ENCODE measurements at regions not wholly inside any gene's neighbourhood (a gene's known extent, or its start where the extent isn't known, plus 50 kb on each side); places are given as distances from the start of the nearest gene placed in this dataset.

DNA sequence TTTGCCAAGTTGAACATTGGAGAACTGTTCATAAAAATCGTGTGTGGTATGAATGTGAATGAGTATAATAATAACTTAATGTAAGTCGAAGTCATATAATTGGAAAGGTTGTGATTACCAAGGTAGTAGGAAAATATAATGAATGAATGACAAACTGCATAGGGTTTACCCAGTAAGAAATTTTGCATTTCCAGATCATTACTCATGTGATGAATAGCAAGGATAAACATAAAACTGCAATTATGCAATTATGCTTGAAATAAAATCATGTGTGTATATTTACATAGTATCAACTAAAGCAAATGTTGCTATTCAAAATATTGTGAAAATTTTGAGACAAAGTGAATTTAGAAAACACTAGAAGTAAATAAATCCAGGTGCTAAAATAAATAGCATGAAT lies 1108.7 kb upstream of the TMEFF2 start:
- Histone ChIP-seq H3K27ac (ENCODE audit: low read length) (no peak overlapping the region), H3K79me2 (ENCODE audit: low read length) (no peaks in the 10 kb centered on the region), H3K36me3 (ENCODE audit: insufficient read depth, low read length) (no peaks in the 10 kb centered on the region)

DNA sequence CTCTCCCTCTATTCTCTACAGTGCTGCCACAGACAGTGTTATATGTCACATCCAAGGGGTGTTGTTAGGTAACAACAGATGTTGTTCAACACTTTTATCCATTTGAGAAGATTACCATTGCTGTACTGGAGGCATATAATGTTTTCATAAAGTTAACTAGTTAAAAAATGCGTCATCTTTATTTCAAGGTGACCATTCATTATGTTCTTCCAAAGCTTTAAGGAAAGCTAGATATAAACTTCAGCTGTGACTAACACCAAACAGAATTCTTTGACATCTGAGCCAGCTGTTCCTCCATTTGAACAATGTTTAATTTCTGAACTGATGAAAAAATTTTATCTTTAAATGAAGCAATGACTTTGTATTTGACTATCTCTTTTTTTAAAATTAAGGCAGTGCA lies 1099.6 kb upstream of the TMEFF2 start:
- H3K4me1 ChIP-seq (ENCODE audit: low read length), result no peaks in the 10 kb centered on the region
- no peaks in the 10 kb centered on the region for H3K27me3 ChIP-seq (ENCODE audit: low read length)
- H4K20me1 ChIP-seq (ENCODE audit: insufficient read depth, low read depth, low read length), result no peaks in the 10 kb centered on the region
- H3K9me2 ChIP-seq (replicated peaks; ENCODE audit: insufficient read depth, low read length), result no peaks in the 10 kb centered on the region
- no peak overlapping the region for H3K4me3 ChIP-seq (ENCODE audit: low read length)
- no peaks in the 10 kb centered on the region for H3K36me3 ChIP-seq (ENCODE audit: insufficient read depth, low read length)
- H2AFZ ChIP-seq (ENCODE audit: low read length), result no peak overlapping the region
- H3K9ac ChIP-seq (ENCODE audit: low read length), result no peak overlapping the region
- no peak for DNase-seq
- no peak overlapping the region for H3K4me2 ChIP-seq (ENCODE audit: low read depth, low read length, poor library complexity, severe bottlenecking)
- H3K79me2 ChIP-seq (ENCODE audit: low read length), result no peaks in the 10 kb centered on the region
- no peak overlapping the region for H3K27ac ChIP-seq (ENCODE audit: low read length)
- H3K9me3 ChIP-seq (ENCODE audit: low read length), result peaks cover 7% of the 10 kb centered on the region

More for the DNA sequence above, 1108.7 kb upstream of the TMEFF2 start:
- H3K4me2 ChIP-seq (ENCODE audit: low read depth, low read length, poor library complexity, severe bottlenecking), result no peak overlapping the region
- H3K9me3 ChIP-seq (ENCODE audit: low read length), result peaks cover 10% of the 10 kb centered on the region; the same call in 1 of the 2 replicates
- no peaks in the 10 kb centered on the region for H3K4me1 ChIP-seq (ENCODE audit: low read length)
- H3K27me3 ChIP-seq (ENCODE audit: low read length), result no peaks in the 10 kb centered on the region
- H3K4me3 ChIP-seq (ENCODE audit: low read length), result no peak overlapping the region
- no peaks in the 10 kb centered on the region for H4K20me1 ChIP-seq (ENCODE audit: insufficient read depth, low read depth, low read length)
- no peak overlapping the region for H3K9ac ChIP-seq (ENCODE audit: low read length)
- DNase-seq, result no peak
- no peak overlapping the region for H2AFZ ChIP-seq (ENCODE audit: low read length)
- no peaks in the 10 kb centered on the region for H3K9me2 ChIP-seq (replicated peaks; ENCODE audit: insufficient read depth, low read length)

GRCh38 chr2:193279361-193279760 lies 1084.6 kb upstream of the TMEFF2 start:
- Histone ChIP-seq H3K27ac (ENCODE audit: low read length) (no peak overlapping the region), H4K20me1 (ENCODE audit: insufficient read depth, low read depth, low read length) (no peaks in the 10 kb centered on the region), H3K4me3 (ENCODE audit: low read length) (no peak overlapping the region), H3K9ac (ENCODE audit: low read length) (no peak overlapping the region), H3K27me3 (ENCODE audit: low read length) (no peaks in the 10 kb centered on the region), H3K9me3 (ENCODE audit: low read length) (peaks cover 4% of the 10 kb centered on the region), H3K36me3 (ENCODE audit: insufficient read depth, low read length) (no peaks in the 10 kb centered on the region), H2AFZ (ENCODE audit: low read length) (no peak overlapping the region), H3K9me2 (replicated peaks; ENCODE audit: insufficient read depth, low read length) (no peaks in the 10 kb centered on the region), H3K4me2 (ENCODE audit: low read depth, low read length, poor library complexity, severe bottlenecking) (no peak overlapping the region), H3K79me2 (ENCODE audit: low read length) (no peaks in the 10 kb centered on the region), H3K4me1 (ENCODE audit: low read length) (no peaks in the 10 kb centered on the region)
- no peak for DNase-seq

- Histone ChIP-seq H3K9me2 (replicated peaks; ENCODE audit: insufficient read depth, low read length) (no peaks in the 10 kb centered on the region), H3K4me3 (ENCODE audit: low read length) (no peak overlapping the region), H2AFZ (ENCODE audit: low read length) (no peak overlapping the region), H3K9ac (ENCODE audit: low read length) (no peak overlapping the region), H4K20me1 (ENCODE audit: insufficient read depth, low read depth, low read length) (no peaks in the 10 kb centered on the region), H3K4me2 (ENCODE audit: low read depth, low read length, poor library complexity, severe bottlenecking) (no peak overlapping the region), H3K27ac (ENCODE audit: low read length) (no peak overlapping the region), H3K9me3 (ENCODE audit: low read length) (no peaks in the 10 kb centered on the region; the same call in 1 of the 2 replicates), H3K79me2 (ENCODE audit: low read length) (no peaks in the 10 kb centered on the region), H3K4me1 (ENCODE audit: low read length) (no peaks in the 10 kb centered on the region), H3K27me3 (ENCODE audit: low read length) (no peaks in the 10 kb centered on the region), H3K36me3 (ENCODE audit: insufficient read depth, low read length) (no peaks in the 10 kb centered on the region)
- no peak for DNase-seq
Measured at GRCh38 chr2:193276988-193277387, 1082.3 kb upstream of the TMEFF2 start.

GRCh38 chr2:193276560-193276959 lies 1081.8 kb upstream of the TMEFF2 start:
- no peaks in the 10 kb centered on the region for H3K36me3 ChIP-seq (ENCODE audit: insufficient read depth, low read length)
- no peak for DNase-seq

GRCh38 chr2:193276069-193276468 lies 1081.3 kb upstream of the TMEFF2 start:
- no peak overlapping the region for H3K9ac ChIP-seq (ENCODE audit: low read length)
- H3K9me2 ChIP-seq (replicated peaks; ENCODE audit: insufficient read depth, low read length), result no peaks in the 10 kb centered on the region
- H3K27me3 ChIP-seq (ENCODE audit: low read length), result no peaks in the 10 kb centered on the region

More at GRCh38 chr2:193276560-193276959, 1081.8 kb upstream of the TMEFF2 start:
- H3K9me2 ChIP-seq (replicated peaks; ENCODE audit: insufficient read depth, low read length), result no peaks in the 10 kb centered on the region
- H3K9ac ChIP-seq (ENCODE audit: low read length), result no peak overlapping the region
- no peak overlapping the region for H2AFZ ChIP-seq (ENCODE audit: low read length)
- no peaks in the 10 kb centered on the region for H3K4me1 ChIP-seq (ENCODE audit: low read length)
- H3K79me2 ChIP-seq (ENCODE audit: low read length), result no peaks in the 10 kb centered on the region
- H3K4me2 ChIP-seq (ENCODE audit: low read depth, low read length, poor library complexity, severe bottlenecking), result no peak overlapping the region
- H3K27ac ChIP-seq (ENCODE audit: low read length), result no peak overlapping the region
- no peaks in the 10 kb centered on the region for H4K20me1 ChIP-seq (ENCODE audit: insufficient read depth, low read depth, low read length)
- H3K4me3 ChIP-seq (ENCODE audit: low read length), result no peak overlapping the region
- H3K27me3 ChIP-seq (ENCODE audit: low read length), result no peaks in the 10 kb centered on the region
- H3K9me3 ChIP-seq (ENCODE audit: low read length), result no peaks in the 10 kb centered on the region; the same call in 1 of the 2 replicates

DNA sequence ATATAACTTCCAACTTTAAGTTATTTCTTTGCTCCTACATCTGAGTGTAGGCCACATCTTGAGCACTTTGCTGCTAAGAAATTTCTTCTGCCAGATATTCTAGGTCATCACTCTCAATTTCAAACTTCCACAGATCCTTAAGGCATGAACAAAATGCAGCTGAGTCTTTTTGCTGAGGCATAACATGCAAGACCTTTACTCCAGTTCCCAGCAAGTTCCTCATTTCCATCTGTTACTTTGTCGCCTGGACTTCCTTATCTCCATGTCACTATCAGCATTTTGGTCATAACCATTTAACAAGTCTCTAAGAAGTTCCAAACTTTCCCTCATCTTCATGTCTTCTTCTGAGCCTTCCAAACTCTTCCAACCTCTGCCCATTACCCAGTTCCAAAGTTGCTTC lies 1077.3 kb upstream of the TMEFF2 start:
- Histone ChIP-seq H2AFZ (ENCODE audit: low read length) (no peak overlapping the region), H3K4me3 (ENCODE audit: low read length) (no peak overlapping the region), H3K27me3 (ENCODE audit: low read length) (no peaks in the 10 kb centered on the region), H3K9ac (ENCODE audit: low read length) (no peak overlapping the region), H3K36me3 (ENCODE audit: insufficient read depth, low read length) (no peaks in the 10 kb centered on the region), H3K9me2 (replicated peaks; ENCODE audit: insufficient read depth, low read length) (no peaks in the 10 kb centered on the region), H3K9me3 (ENCODE audit: low read length) (peaks cover 5% of the 10 kb centered on the region), H3K4me1 (ENCODE audit: low read length) (no peaks in the 10 kb centered on the region), H4K20me1 (ENCODE audit: insufficient read depth, low read depth, low read length) (no peaks in the 10 kb centered on the region), H3K27ac (ENCODE audit: low read length) (no peak overlapping the region), H3K79me2 (ENCODE audit: low read length) (no peaks in the 10 kb centered on the region), H3K4me2 (ENCODE audit: low read depth, low read length, poor library complexity, severe bottlenecking) (no peak overlapping the region)
- no peak for DNase-seq

More at GRCh38 chr2:193276069-193276468, 1081.3 kb upstream of the TMEFF2 start:
- H3K9me3 ChIP-seq (ENCODE audit: low read length), result no peaks in the 10 kb centered on the region; the same call in 1 of the 2 replicates
- H3K79me2 ChIP-seq (ENCODE audit: low read length), result no peaks in the 10 kb centered on the region
- no peaks in the 10 kb centered on the region for H4K20me1 ChIP-seq (ENCODE audit: insufficient read depth, low read depth, low read length)
- no peak overlapping the region for H3K4me2 ChIP-seq (ENCODE audit: low read depth, low read length, poor library complexity, severe bottlenecking)
- no peak for DNase-seq
- H3K4me1 ChIP-seq (ENCODE audit: low read length), result no peaks in the 10 kb centered on the region
- H3K27ac ChIP-seq (ENCODE audit: low read length), result no peak overlapping the region
- no peak overlapping the region for H3K4me3 ChIP-seq (ENCODE audit: low read length)
- no peak overlapping the region for H2AFZ ChIP-seq (ENCODE audit: low read length)
- no peaks in the 10 kb centered on the region for H3K36me3 ChIP-seq (ENCODE audit: insufficient read depth, low read length)

- Histone ChIP-seq H3K9ac (ENCODE audit: low read length) (no peak overlapping the region), H3K4me3 (ENCODE audit: low read length) (no peak overlapping the region), H3K4me1 (ENCODE audit: low read length) (no peaks in the 10 kb centered on the region), H3K36me3 (ENCODE audit: insufficient read depth, low read length) (no peaks in the 10 kb centered on the region), H3K9me2 (replicated peaks; ENCODE audit: insufficient read depth, low read length) (no peaks in the 10 kb centered on the region), H4K20me1 (ENCODE audit: insufficient read depth, low read depth, low read length) (no peaks in the 10 kb centered on the region), H3K27me3 (ENCODE audit: low read length) (no peaks in the 10 kb centered on the region), H3K27ac (ENCODE audit: low read length) (no peak overlapping the region), H3K79me2 (ENCODE audit: low read length) (no peaks in the 10 kb centered on the region), H3K9me3 (ENCODE audit: low read length) (peaks cover 9% of the 10 kb centered on the region), H3K4me2 (ENCODE audit: low read depth, low read length, poor library complexity, severe bottlenecking) (no peak overlapping the region), H2AFZ (ENCODE audit: low read length) (no peak overlapping the region)
- no peak for DNase-seq
Measured at GRCh38 chr2:193270816-193271215, 1076.1 kb upstream of the TMEFF2 start.

All from Karpas-422 (cell line).